Daoy (cell line): ENCODE measurements at regions not wholly inside any gene's neighbourhood (a gene's known extent, or its start where the extent isn't known, plus 50 kb on each side); places are given as distances from the start of the nearest gene placed in this dataset.
A peak's percentile ranks its signal among the peaks of the same experiment; 100 is the strongest.

ENCODE experiments used
- DNase-seq: peaks from one replicate; pipeline ENCODE4 v3.0.0-alpha.2; 2015; ENCODE audit warnings: low read depth

DNA sequence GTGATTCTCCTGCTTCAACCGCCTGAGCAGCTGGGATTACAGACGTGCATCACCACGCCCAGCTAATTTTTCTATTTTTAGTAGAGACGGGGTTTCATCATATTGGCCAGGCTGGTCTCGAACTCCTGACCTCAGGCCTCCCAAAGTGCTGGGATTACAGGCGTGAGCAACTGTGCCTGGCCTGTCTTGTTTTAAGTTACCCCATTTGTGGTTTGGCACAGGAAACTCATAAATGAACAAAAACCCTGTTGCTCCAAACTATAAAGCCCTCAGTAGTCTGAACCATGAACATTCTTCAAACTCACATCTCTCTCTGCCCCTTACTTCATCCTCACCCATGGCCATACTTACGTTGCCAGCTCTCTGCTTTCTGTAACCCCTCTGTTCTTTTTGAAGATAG lies 61.7 kb downstream of the RHOU start:
- DNase-seq = peak; percentile 12

DNA sequence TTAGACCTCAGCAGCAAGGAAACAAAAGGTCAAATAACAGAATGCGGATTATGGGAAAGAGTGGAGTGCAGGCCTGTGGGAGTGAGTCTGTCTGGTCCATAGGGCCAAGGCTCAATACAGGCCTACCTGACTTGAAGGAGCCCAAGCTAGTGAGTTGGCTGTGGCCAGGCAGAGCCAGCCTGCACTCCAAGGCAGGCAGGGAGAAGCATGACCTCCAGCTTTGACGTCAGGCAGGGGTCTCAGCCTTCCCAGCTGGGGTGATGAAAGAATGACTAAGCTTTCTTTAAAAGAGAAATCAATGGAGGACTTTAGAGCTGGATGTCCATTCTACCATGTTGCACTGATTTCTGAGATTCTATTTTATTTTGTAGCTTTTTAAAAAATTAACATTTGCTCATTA lies 62.8 kb downstream of the RHOU start:
- peak; percentile 8 for DNase-seq

DNA sequence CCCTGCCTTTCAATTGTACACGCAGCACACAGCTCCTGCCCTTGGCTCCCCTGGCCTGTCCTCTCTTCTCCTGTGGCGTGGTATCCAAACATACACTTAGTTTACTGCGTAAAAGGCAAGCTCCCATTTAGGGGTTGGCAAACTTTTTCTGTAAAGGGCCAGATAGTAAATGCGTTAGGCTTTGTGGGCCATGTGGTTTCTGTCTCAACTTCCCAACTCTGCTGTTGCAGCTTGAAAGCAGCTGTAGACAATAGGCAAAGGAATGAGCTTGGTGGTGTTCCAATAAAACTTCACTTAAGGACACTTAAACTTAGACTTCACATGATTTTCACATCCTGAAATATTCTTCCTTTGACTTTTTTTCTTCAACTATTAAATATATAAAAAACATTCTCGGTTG lies 63.3 kb downstream of the RHOU start:
- DNase-seq = no peak

DNA sequence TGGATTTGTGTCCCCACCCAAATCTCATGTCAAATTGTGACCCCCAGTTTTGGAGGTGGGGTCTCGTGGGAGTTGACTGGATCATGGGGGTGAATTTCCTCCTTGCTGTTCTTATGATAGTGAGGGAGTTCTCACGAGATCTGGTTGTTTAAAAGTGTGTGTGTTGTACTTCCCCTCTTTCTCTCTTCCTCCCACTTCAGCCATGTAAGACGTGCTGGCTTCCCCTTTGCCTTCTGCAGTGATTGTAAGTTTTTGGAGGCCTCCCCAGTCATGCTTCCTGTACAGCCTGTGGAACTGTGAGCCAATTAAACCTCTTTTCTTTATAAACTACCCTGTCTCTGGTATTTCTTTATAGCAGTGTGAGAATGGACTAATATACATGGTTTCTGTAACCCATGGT lies 64.6 kb downstream of the RHOU start:
- DNase-seq = no peak

- no peak for DNase-seq
Measured at GRCh38 chr1:228801068-228801467, 65.8 kb downstream of the RHOU start.

- DNase-seq = no peak
Measured at GRCh38 chr1:228802386-228803220, 67.3 kb downstream of the RHOU start.

GRCh38 chr1:228803421-228803820 lies 68.1 kb downstream of the RHOU start:
- no peak for DNase-seq

- no peak for DNase-seq
Measured at GRCh38 chr1:228804173-228804572, 68.9 kb downstream of the RHOU start.

GRCh38 chr1:228804640-228805413 lies 69.5 kb downstream of the RHOU start:
- no peak for DNase-seq

- no peak for DNase-seq
Measured at GRCh38 chr1:228807904-228808605, 72.8 kb downstream of the RHOU start.

DNA sequence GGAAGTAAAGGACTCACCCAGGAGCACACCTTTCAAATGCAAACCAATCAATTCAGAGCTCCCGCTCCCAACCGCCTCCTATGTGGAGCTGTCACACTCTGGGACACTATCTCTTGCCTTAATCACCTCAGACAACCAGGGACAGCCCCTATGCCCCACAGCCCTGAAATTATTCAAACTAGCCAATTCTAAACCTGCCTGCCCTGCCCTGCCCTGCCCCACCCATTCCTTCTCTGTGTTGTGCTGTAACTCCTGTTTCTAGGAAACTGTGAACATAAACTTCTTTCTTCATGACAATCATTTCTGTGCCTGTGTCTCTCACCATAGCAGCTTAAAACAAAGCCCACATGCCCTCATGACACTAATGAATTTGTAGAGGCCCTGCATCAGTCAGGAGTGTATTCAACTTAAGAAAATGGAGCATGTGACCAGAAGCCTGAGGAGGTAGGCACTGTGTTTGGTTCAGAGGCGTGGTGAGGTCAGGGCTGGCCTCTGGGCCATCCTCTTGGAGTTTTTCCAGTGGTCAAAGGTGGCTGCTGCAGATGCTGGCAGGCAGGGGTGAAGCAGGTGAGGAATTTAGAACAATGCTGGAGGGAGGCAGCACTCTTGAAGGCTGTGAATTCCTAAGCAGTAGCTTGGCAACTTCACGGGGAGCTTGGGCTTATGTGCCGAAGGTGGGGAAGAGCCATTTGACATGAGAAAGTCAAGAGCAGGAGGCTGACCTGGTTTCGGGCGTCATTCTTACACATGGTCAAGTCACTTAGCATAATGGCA lies 74.5 kb downstream of the RHOU start:
- DNase-seq = no peak

GRCh38 chr1:228810395-228810758 lies 75.1 kb downstream of the RHOU start:
- DNase-seq = no peak

DNA sequence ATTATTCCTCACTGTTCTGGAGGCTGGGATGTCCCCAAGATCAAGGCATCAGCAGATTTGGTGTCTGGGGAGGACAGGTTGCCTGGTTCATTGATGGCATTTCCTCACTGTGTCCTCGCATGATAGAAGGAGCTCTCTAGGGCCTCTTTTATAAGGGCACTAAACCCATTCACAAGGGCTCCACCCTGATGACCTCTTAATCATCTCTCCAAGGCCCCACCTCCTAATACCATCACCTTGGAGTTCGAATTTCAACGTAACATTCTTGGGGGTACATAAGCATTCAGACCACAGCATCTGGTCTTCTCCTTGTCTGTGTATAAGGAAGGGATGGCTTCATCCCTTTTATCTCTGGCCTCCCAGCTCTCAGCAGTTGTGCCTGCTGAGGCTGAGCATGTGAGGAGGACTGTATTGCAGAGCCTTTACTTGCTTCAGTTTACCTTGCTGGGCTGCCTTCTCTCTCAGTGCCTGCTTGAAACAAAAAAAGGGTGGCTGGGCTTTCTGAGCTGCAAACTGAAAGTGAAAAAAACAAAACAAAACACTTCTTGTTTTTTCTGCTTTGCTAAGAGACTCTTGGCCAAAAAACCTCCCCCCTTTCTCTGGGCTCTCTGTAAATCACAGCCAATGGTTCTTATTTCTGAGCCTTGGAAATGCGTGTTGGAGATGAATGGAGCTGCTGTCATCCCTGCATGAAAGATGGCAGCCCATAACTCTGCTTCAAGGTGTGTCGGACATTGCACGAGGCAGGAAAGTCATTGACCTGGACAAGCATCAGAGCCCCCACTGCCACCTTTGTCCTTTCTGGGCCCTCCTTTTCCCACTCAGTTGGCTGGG lies 75.8 kb downstream of the RHOU start:
- no peak for DNase-seq

DNA sequence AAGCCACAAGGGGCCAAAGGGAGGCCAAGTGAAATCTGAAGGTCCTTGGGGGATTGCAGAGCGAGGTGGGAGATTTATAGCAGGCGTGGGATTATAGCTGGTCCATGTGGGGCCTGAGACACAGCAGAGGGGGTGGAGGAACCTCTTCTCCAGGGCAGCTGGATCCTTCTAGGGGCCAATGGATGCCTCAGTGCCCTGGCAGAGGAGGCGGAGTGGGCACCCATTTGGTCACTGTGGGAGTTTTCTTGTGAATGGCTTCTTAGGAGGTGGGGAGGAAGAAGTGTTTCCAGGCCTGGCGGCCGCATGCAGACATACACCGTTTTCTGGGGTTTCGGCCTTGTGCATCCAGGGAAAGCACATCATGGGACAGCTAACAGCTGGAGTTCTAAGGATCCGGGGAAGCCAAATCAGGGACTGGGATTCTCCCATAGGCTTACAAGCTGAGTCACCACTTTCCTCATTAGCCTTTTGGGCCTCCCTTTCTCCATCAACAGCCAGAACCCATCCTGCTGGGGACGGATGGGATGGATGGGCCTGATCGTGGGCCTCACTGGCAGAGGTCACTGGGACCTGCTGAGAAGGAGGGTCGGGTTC lies 76.5 kb downstream of the RHOU start:
- no peak for DNase-seq

- no peak for DNase-seq
Measured at GRCh38 chr1:228812961-228813360, 77.7 kb downstream of the RHOU start.

DNA sequence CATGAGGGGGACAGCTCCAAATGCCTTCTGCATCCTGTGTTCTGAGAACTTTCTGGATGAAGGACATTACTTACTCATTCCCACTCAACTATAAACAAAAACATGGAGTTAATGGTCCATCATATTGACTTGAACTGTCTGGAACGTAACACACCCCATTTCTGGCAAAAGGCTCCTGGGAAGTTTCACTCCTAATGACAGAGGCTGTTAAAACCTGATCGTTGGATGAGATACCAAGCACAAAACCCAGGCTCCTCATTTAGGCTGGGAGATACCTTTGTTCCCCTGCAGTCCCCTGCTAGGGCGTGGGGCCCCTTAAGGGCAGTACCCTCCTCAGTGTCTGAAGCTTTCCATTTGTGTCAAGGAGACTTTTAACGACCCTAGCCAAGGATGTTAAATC lies 78.9 kb downstream of the RHOU start:
- no peak for DNase-seq

- no peak for DNase-seq
Measured at GRCh38 chr1:228818296-228818695, 83.0 kb downstream of the RHOU start.

GRCh38 chr1:228818928-228819630 lies 83.8 kb downstream of the RHOU start:
- no peak for DNase-seq

DNA sequence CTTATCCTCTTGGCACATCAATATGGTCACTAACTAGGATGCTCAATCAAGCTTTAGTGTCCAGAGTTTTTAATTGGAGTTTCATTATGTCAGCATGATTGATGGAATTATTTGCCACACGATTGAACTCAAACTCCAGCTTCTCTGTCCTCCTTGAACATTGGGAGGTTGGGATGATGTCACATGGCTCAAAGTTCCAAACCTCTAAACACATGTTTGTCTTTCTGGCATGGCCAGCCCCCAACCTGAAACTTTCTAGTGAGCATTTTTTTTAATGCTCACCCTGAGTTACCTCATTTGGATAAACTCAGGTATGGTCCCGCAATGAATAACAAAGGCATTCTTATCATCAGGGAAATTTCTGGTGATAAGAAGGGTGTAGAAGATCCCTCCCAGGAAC lies 86.0 kb downstream of the RHOU start:
- DNase-seq = no peak

GRCh38 chr1:228823200-228823599 lies 87.9 kb downstream of the RHOU start:
- no peak for DNase-seq
